ENCODE measurements at regions not wholly inside any gene's neighbourhood (a gene's known extent, or its start where the extent isn't known, plus 50 kb on each side); places are given as distances from the start of the nearest gene placed in this dataset.

DNA sequence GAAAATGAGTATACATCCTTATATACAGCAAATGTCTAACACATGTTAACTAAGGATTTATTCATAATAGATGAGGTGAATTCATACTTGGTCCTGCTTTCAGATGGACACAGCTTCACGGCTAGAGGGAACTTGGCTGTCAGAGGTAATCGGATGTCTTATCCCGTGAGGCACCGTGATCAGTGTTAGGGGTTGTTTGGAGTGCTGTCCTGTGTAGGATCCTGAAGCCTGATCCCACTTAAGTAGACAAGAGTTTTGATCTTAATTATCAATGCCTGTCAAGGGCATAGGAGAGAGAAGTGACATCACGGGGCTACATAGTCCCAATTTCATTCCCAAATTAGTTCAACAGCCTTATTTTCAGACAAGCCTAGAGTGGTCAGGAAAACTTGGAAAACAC, 204.6 kb downstream of the RNF144A start:
- Histone ChIP-seq H3K4me2 (ENCODE audit: low read length) (no peak overlapping the region), H3K9me3 (ENCODE audit: control insufficient read depth, low read length) (no peaks in the 10 kb centered on the region), H3K27ac (no peak overlapping the region), H3K36me3 (ENCODE audit: control insufficient read depth, insufficient read depth, low read length) (no peaks in the 10 kb centered on the region), H3K4me1 (no peaks in the 10 kb centered on the region), H3K27me3 (ENCODE audit: control insufficient read depth, insufficient read depth, low read length) (no peaks in the 10 kb centered on the region), H2AFZ (no peak overlapping the region), H3K4me3 (ENCODE audit: low read depth, low read length) (no peak overlapping the region), H3K79me2 (no peaks in the 10 kb centered on the region), H3K9ac (no peak overlapping the region)
- TF ChIP-seq, protein P1, sequence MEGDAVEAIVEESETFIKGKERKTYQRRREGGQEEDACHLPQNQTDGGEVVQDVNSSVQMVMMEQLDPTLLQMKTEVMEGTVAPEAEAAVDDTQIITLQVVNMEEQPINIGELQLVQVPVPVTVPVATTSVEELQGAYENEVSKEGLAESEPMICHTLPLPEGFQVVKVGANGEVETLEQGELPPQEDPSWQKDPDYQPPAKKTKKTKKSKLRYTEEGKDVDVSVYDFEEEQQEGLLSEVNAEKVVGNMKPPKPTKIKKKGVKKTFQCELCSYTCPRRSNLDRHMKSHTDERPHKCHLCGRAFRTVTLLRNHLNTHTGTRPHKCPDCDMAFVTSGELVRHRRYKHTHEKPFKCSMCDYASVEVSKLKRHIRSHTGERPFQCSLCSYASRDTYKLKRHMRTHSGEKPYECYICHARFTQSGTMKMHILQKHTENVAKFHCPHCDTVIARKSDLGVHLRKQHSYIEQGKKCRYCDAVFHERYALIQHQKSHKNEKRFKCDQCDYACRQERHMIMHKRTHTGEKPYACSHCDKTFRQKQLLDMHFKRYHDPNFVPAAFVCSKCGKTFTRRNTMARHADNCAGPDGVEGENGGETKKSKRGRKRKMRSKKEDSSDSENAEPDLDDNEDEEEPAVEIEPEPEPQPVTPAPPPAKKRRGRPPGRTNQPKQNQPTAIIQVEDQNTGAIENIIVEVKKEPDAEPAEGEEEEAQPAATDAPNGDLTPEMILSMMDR (IDR thresholded peaks at IDR 0.05) = no peak

DNA sequence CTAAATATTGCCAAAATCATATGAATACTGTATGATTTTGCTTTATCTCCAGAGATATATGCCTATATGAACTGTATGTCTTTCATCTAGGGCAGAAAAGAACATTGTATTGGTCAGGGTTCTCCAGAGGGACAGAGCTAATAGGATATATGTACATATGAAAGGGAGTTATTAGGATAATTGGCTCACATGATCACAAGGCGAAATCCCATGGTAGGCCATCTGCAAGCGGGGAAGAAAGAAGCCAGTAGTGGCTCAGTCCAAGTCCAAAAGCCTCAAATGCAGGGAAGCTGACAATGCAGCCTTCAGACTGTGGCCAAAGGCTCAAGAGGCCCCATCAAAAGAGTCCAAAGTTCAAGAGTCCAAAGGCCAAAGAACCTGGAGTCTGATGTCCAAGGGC, 209.9 kb downstream of the RNF144A start:
- Histone ChIP-seq H2AFZ (no peak overlapping the region), H3K27me3 (ENCODE audit: control insufficient read depth, insufficient read depth, low read length) (no peaks in the 10 kb centered on the region), H3K36me3 (ENCODE audit: control insufficient read depth, insufficient read depth, low read length) (no peaks in the 10 kb centered on the region), H3K27ac (no peak overlapping the region), H3K4me2 (ENCODE audit: low read length) (no peak overlapping the region), H3K4me1 (no peaks in the 10 kb centered on the region), H3K4me3 (ENCODE audit: low read depth, low read length) (no peak overlapping the region), H3K79me2 (no peaks in the 10 kb centered on the region), H3K9ac (no peak overlapping the region), H3K9me3 (ENCODE audit: control insufficient read depth, low read length) (no peaks in the 10 kb centered on the region)
- TF ChIP-seq, protein P1 (IDR thresholded peaks at IDR 0.05) = no peak

DNA sequence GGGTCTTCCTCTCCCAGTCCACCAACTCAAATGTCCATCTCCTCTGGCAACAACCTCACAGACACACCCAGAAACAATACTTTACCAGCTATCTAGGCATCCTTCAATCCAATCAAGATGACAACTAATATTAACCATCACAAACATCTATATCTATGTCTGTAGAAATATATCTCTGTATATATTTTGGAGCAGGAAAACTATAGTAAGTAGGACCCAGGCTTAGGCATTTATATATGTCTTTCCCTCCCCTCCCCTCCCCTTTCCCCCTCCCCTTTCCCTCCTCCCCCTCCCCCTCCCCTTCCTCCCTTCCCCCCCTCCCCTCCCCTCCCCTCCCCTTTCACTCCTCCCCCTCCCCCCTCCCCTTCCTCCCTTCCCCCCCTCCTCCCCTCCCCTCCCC, 210.5 kb downstream of the RNF144A start:
- no peaks in the 10 kb centered on the region for H3K27me3 ChIP-seq (ENCODE audit: control insufficient read depth, insufficient read depth, low read length)
- H3K36me3 ChIP-seq (ENCODE audit: control insufficient read depth, insufficient read depth, low read length) = no peaks in the 10 kb centered on the region
- TF ChIP-seq, protein P1 (IDR thresholded peaks at IDR 0.05) = no peak
- H3K4me3 ChIP-seq (ENCODE audit: low read depth, low read length) = no peak overlapping the region
- no peaks in the 10 kb centered on the region for H3K9me3 ChIP-seq (ENCODE audit: control insufficient read depth, low read length)
- no peaks in the 10 kb centered on the region for H3K79me2 ChIP-seq
- no peak overlapping the region for H3K4me2 ChIP-seq (ENCODE audit: low read length)
- H3K4me1 ChIP-seq = no peaks in the 10 kb centered on the region
- no peak overlapping the region for H3K9ac ChIP-seq
- H3K27ac ChIP-seq = no peak overlapping the region
- no peak overlapping the region for H2AFZ ChIP-seq

DNA sequence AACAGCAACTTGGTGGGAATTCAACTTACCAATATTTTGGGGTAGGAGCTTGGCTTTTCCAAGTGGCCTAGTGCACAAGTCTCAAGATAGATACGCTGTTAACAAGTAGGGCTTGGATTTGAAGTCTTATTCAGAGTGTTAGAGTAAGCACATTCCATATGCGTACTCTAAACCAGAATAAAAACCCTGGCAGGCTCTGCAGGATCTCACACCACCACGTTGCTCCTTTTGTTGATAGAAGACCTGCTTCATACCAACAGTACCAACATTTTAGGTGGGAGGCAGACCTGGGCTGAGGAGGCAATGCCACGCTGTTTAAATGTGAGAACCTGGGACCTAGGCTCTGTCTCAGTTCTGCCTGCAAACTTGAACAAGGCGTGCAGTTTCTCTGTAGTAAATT, 214.0 kb downstream of the RNF144A start:
- Histone ChIP-seq H3K9me3 (ENCODE audit: control insufficient read depth, low read length) (no peaks in the 10 kb centered on the region), H3K36me3 (ENCODE audit: control insufficient read depth, insufficient read depth, low read length) (no peaks in the 10 kb centered on the region), H3K79me2 (no peaks in the 10 kb centered on the region), H3K27me3 (ENCODE audit: control insufficient read depth, insufficient read depth, low read length) (no peaks in the 10 kb centered on the region), H2AFZ (no peak overlapping the region), H3K4me1 (no peaks in the 10 kb centered on the region), H3K4me3 (ENCODE audit: low read depth, low read length) (no peak overlapping the region), H3K9ac (no peak overlapping the region), H3K4me2 (ENCODE audit: low read length) (no peak overlapping the region), H3K27ac (no peak overlapping the region)
- TF ChIP-seq, protein P1 (IDR thresholded peaks at IDR 0.05) = no peak

DNA sequence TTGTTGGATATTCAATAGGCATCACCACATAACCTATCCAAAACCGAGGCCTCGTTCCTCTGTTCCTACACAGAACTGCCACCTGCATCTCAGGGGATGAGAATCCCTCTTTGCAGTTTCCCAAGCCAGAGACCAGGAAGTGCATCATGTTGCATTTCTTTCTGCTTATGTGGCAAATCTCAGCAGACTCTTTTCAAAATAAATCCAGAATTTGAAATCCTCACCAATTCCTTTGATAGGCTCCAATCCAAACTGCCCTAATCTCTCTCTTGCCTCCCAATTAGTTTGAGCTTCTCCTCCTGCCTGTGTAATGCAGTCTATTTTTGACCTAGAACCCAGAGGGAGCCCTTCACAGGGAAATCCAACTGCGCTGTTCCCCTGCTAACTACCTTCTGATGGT, 215.5 kb downstream of the RNF144A start:
- Histone ChIP-seq H2AFZ (no peak overlapping the region), H3K4me3 (ENCODE audit: low read depth, low read length) (no peak overlapping the region), H3K4me1 (no peaks in the 10 kb centered on the region), H3K9ac (no peak overlapping the region), H3K27me3 (ENCODE audit: control insufficient read depth, insufficient read depth, low read length) (no peaks in the 10 kb centered on the region), H3K4me2 (ENCODE audit: low read length) (no peak overlapping the region), H3K36me3 (ENCODE audit: control insufficient read depth, insufficient read depth, low read length) (no peaks in the 10 kb centered on the region), H3K9me3 (ENCODE audit: control insufficient read depth, low read length) (no peaks in the 10 kb centered on the region), H3K79me2 (no peaks in the 10 kb centered on the region), H3K27ac (no peak overlapping the region)
- TF ChIP-seq, protein P1 (IDR thresholded peaks at IDR 0.05) = no peak

Data from parathyroid adenoma (tissue), 2 donors.